ENCODE measurements at regions not wholly inside any gene's neighbourhood (a gene's known extent, or its start where the extent isn't known, plus 50 kb on each side); places are given as distances from the start of the nearest gene placed in this dataset.

DNA sequence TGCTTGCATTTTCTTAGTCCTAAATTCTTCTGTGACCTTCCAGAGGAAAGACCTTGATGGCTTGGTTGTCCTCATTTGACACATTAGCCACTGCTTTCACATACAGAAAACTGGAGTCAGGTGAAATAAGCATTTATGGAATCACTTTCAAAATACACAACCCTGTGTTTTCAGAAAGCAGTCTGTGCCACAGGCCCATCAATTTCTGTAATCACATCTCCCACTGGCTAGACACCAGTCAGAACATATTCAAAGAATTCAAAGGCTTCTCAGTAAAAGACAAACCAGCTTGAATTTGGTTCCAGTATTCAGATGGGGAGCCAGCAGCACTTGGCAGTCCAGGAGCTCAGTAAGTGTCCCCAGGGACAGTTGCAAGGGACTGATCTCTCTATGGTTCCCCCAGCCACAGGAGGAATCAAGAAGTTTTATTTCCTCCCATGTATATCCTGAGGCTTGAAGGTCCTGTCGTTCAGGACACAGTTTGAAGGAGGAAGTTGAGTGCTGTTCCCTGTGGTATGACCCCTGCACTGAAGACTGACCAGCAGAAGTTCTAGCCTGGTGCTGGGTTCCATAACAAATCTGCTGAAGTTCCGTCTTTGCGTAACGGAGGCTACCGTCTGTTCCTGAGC, 214.3 kb downstream of the FOXO1 start:
- no peak for DNase-seq (ENCODE audit: low read depth in 2 of 2)

DNA sequence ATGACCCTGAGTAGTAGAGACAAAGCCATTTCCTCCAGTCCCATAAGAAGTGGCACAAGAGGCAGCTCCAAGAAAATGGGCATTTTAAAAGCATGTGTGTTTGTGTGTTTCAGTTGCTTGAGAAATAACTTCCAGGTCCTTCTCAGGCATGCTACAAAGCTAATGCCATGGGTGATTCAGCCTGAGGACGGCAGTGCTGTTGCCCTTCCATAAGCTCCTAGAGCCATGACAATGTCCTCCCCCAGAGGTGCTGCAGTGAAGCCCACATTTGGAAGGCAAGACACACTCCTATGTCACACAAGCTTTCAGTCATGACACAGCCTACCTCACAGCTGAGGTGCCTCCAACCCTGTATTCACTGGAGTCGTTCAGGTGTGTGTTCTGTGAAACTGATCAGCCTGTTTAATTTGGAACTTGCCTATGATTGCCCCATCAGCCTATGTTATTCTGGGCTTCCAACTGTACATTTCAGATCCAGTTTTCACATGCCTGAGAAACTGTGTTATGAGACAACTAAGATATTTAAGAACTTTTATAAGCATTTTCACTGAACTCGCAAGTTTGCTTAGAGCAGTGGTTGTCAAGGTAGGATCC, 213.6 kb downstream of the FOXO1 start:
- no peak for DNase-seq (ENCODE audit: low read depth in 2 of 2)

DNA sequence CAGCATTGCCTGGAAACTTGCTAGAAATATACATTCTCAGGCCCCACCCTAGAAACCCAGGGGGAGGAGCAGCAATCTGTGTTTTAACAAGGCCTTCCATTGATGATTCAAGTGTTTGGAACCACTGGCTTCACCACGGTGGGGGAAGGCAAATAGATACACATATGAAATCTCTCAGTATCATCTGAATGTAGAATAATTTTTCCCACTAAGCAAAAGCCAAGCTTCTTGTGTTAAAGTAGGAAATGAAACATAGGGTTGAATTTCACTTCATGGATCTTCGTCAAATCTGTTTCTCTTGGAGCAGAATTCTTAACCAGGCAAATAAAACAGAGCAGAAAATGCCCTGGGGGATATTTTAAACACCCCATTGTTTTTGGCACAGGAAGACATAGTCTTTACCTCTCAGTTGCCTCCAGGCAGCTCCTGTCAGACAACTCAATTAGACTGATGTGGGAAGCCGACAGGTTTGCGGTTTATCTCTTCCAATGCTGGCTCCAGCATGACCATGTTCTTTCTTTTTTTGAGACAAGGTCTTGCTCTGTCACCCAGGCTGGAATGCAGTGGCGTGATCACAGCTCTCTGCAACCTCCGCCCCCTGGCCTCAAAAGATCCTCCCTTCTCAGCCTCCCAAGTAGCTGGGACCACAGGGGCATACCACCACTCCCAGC, 213.0 kb downstream of the FOXO1 start:
- DNase-seq (ENCODE audit: low read depth in 2 of 2) = no peak

DNA sequence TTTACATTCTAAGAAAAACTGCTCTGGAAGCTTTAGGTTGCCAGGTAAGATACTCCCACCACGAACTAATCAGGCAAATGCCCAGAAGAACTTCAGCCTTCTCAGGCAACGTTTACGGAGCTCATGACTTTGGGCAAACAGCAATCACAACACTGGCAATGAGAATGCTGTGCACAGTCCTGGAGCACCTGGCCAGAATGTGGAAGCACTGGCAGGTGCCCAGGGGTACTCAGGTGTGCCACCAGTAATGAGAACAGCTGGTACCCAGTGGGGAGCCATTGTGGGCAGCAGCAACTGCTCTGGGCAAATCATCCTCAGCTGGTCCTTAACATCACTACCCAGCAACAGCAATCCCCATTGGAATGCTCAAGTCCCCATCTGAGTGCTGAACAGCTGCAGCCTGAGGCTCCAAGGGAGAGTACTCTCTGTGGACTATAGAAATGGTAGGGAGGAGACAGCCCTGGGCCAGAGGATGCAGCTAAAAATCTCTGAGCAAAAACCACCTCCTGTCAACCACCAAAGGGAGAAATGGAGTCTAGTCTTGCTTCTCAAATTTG, 210.0 kb downstream of the FOXO1 start:
- no peak for DNase-seq (ENCODE audit: low read depth in 2 of 2)

DNA sequence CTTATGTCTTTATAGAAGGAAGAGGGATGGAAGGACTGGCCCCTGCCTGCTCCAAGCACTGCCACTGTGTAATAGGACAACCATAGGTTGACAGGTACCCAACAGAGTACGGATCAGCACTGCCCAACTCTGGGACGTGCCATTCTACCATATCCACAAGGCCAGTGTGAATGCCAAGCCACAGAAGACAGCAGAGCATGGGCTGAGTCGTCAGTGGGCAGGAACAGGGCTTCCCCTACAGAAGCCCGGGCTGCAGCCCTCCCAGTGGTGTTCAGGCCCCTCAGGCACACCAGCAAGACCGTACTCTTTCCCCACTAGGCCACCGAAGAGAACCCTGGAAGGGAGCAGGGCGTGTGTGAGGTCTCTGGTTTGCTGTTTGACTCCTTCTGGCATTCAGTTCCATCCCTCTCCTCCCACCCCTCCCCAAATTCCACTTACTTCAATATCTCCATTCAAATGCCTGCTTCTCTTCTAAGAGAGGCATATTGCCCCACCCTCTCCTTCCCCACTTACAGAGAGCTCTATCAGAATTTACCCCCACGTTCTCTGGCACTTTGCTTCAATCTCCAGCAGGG, 209.4 kb downstream of the FOXO1 start:
- DNase-seq (ENCODE audit: low read depth in 2 of 2) = no peak

DNA sequence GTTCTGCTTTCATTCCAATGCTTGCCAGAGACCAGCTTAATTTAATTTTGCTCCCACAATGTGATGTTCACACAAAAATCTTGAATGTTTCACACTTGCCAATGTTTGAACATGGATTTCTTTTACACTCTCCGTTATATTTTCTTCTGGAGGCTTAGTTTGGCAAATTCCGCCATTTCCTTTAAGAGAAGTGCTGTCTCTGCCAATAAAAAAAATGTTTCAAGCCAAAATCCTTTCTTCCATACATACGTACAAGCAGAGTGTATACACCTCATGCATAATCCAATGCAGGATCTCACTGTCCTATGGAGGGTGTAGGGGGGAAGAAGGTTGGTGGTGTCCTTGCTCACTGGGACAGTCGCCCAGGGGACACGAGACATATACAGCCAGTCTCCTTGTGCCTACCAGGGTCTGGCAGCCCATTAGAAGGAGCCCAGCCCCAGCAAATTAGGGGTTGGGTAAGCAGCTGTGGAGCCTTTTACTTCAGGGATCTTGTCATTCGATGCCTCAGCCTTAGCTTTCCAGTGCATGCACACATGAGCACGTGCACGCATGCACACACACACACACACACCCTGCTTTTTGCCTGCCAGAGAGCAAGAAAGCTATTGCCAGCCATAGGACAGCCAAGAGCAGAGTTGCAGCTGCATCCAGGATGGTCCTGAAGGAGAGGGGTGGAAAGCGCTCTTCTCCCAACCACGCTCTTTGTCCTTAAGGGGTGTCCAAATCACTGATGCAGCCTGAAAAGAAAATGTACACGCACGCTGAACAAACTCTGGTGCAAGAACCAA, 208.3 kb downstream of the FOXO1 start:
- DNase-seq (ENCODE audit: low read depth in 2 of 2) = no peak

DNA sequence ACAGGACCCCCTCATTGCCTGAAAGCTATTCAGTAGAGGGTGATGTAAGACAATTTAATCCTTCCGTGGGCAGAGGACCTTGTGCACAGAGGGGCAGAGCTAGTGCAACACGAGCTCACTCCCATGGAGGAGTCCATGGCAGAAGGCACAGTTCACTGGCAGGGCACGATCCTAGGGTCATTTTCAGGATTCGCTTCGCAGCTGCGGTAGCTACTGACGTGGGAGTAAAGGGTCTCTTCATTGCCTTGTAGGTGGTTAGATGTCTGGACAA, 207.8 kb downstream of the FOXO1 start:
- no peak for DNase-seq (ENCODE audit: low read depth in 2 of 2)

DNA sequence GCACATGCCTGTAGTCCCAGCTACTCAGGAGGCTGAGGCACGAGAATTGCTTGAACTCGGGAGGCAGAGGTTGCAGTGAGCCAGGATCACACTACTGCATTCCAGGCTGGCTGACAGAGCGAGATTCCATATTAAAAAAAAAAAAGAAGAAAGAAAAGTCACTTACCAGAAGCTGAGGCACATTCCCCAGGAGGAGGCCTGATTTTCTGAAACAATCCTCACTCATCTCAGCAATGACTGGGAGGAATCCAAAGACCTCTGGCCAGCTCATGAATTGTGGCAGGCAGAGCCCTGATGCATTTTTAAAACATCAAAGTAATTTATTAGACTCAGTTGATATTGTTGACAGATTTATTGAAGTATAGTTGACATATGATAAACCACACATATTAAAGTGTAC, 206.3 kb downstream of the FOXO1 start:
- DNase-seq (ENCODE audit: low read depth in 2 of 2) = no peak

DNA sequence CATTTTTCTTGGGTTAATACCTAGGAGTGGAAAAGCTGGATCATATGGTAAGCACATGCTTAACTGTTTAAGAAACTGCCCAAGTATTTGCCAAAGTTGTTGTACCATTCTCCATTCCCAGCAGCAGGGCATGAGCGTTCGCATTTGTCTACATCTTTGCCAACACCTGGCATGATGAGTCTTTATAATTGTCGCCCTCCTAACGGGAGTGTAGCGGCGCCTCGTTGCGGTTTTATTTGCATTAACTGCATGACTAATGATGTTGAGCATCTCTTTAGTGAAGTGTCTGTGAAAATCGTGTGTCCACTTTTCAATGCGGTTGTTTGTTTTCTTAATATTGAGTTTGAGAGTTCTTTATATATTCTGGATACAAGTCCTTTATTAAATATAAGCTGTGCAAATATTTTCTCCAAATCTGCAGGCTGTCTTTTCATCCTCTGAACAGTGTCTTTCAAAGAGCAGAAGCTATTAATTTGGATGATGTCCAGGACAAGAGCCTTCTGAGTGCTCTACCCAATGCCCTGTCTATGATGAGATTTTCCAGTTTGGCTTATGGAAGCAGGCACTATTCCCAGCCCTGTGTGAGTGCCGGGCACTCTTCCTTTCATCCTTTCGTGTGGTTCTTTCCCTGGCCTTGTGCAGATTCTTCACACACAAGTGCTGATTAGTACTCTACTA, 202.0 kb downstream of the FOXO1 start:
- DNase-seq (ENCODE audit: low read depth in 2 of 2) = no peak

DNA sequence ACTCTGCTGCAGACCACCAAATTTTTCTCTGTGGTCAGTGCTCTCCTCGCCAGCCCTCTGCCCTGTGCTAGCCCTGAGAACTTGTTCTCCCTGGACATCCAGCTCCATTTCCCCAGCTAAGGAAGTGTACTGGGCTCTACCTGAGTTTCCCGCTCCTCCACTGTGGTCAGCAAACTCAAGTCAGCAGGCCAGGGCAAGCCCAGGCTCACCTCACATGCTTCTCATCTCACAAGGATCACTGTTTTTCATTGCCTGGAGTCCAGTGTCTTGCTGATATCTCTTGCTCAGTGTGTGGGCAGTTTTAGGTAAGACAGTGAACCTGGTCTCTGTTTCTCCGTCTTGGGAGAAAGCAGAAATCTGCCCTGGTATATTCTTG, 201.4 kb downstream of the FOXO1 start:
- DNase-seq (ENCODE audit: low read depth in 2 of 2) = no peak

DNA sequence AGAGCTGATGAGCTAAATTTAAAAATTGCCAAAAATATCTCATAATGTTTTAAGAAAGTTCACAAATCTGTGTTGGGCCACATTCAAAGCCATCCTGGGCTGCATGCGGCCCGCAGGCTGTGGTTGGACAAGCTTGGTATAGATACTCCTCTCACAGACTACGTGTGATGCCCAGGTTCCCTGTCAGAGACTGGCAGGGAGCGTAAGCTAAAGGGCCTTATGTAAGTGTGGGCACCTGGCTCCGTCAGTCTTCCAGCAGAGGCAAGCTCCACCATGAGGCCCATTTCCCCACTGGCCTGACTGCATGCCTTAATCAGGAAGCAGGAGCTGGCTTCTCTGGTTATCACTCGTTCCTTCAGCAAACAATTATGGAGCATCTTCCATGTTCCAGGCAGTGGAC, 200.2 kb downstream of the FOXO1 start:
- no peak for DNase-seq (ENCODE audit: low read depth in 2 of 2)

DNA sequence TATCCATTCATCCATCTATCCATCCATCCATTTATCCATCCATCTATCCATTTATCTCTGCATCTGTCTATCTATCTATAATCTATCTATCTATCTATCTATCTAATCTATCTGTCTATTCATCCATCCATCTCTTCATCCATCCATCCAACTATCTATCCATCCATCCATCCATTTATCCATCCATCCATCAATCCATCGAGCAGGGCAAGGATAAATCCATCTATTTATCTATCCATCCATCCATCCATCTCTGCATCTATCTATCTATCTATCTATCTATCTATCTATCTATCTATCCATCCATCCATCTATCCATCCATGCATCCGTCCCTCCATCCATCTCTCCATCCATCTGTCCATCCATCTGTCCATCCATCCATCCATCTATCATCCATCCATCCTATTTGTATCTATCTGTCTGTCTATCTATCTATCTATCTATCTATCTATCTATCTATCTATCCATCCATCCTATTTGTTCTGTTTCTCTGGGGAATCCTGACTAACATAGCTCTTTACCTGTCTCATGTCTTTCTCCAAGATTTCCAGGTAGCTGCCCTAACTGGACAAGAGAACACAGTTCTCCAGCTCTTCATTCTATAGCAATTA, 198.1 kb downstream of the FOXO1 start:
- DNase-seq (ENCODE audit: low read depth in 2 of 2) = no peak

DNA sequence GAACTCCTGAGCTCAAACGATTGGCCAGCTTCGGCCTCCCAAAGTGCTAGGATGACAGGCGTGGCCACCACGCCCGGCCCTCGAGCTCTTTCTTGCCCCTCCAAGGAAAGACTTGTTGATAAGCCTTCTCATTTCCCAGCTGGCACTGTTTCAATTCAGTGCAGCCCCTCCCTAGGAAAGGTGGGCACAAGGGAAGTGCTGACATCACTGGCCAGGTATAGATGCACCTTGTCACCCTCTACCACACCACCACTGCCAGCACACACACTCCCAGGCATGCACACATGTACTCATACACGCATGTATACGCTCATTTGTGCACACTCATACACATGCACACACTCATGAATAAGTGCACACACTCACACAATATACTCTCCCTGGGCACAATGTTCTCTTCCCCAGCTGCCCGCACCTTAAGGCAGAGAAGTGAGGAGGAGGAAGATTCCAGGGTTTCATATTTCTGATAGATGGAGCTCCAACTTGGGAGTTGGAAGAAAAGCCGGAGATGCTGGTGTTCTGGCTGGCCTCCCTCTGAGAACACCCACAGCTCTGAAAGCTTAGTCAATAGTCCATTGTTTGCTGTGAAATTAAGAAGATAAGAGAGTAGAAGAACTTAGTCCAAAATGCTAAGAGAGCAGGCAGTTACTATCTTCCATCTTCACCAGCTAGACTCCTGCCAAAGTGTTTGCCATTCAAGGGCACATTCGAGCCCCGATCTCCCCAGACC, 196.7 kb downstream of the FOXO1 start:
- no peak for DNase-seq (ENCODE audit: low read depth in 2 of 2)

DNA sequence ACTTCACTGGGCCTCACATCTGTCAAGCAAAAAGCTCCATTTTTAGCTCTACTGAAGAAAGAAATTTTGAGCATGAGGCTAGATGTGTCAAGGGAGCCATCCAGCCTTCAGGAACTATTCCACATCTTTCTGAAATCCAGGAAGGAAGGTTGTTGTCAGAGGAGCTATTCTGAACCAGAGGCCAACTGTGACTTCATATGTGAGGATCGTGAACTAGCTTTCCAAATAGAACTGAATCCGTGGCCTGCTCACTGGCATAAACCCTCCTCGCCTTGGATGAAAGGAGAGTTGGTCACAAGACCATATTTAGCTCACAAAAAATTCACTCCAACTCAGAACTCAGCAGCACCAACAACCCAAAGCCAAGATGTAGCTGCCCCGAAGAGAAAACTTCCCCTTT, 195.8 kb downstream of the FOXO1 start:
- no peak for DNase-seq (ENCODE audit: low read depth in 2 of 2)

DNA sequence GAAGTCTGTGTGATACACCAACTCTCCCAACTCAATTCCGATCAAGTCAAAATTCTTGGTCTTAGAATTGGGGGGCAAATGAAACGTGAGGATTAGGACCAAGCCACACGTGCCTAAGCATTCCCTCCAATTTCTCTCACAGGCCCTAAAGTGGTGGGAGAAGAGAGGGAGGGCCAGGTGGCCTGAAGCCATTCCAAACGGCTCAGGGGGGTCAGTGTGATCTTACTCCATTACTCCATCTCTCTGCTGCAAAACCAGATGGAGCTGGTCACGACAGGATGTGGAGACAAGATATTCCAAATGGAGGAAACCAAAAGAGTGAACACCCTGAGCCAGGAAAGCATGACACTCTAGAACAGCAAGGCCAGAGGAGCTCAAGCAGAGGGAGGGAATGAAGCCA, 195.4 kb downstream of the FOXO1 start:
- no peak for DNase-seq (ENCODE audit: low read depth in 2 of 2)

DNA sequence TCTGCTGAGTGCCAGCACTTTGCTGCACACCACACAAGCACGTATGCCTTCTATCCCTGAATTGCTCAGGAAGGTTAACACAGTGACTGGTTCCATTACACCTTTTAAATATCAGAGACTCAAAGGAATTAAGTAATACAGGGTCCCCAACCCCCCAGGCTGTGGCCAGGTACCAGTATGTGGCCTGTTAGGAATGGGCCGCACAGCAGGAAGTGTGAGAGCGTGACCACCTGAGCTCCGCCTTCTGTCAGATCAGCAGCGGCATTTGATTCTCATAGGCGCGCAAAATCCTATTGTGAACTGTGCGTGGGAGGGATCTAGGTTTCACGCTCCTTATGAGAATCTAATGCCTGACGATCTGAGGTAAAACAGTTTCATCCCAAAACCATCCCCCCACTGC, 194.5 kb downstream of the FOXO1 start:
- DNase-seq (ENCODE audit: low read depth in 2 of 2) = no peak

DNA sequence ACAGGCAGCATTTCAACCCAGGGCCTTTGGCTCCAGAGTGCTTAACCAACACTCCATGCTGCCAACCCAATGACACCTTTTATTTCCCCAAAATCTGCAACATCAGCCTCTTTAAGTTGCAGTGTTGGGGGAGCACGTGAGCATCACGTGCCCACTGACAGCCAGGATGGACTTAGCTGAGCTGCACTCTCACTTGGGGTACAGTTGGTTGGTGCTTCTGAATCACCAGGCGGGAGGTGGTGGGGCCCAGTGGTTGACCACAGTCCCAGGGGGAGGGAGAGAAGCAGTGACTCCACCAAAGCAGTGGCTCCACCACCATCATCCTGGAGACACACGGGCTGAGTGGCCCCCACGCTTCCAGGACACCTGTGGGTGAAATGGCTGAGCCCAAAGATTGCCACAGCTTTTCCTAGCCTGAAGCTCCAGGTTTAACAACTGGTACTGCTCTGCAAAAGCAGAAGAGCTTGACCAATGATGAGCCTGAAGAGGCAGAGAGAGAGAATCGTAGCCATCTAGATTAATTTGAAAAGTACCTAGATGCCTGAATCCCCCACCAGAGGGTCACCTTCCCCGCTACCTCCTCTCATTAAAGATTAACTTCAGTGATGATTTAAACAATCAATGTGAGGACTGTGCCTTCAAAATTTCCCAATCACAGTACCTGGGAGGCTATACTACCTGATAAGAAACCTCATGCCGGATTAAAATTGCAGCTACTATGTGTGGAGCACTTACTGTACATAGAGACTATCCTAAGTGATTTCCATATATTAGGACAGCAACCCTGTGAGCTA, 193.8 kb downstream of the FOXO1 start:
- no peak for DNase-seq (ENCODE audit: low read depth in 2 of 2)

DNA sequence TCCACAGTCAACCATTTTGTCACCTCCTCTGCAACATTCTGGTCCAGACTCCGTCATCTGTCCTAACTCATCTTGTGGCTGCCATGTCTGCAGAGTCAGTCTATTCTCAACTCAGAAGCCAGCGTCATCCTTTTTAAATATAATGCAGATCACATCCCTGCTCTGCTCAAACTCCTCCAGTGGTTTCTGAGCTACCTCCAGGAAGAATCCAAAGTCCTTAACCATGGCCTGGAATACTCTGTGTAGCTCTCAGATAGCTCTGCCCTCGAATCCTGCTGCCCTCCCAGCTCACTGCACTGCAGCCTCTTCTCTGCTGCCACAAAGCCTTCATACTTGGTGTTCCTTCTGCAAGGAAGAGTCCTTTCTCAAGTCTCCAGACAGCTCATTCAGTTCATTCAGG, 190.8 kb downstream of the FOXO1 start:
- DNase-seq (ENCODE audit: low read depth in 2 of 2) = no peak

DNA sequence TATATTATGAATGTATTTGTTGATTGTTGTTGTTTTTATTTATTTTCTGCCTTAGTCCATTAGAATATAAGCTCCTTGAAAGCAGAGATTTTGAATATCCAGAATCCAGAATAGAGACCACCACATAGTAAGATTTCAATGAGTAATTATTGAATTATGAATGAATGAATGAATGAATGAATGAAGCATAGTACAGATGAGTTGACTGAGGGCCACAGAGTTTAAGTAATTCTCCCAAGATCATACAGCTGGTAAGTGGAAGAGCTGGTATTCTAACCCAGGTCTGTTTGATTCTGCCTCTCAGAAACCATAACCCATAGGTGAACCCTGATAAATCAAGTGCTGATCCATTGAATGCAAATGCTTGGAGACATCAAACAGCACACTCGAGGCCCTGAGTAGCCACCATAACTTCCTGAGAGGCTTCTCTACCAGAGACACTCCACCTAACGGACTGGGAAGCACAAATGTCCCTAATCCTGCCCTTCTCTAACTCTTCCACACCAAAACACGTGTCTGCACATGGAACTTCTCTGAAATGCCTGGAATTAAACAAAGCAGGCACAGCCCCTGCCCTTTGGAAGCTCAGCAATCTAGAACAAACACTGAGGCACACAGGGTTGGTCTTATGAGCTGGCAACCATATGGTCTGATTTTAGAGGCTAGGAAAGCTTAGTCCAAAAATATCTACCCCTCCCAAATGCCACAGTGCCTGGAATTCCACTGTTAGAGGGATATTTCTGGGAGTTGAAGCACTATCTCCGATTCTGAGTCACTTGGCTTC, 190.1 kb downstream of the FOXO1 start:
- no peak for DNase-seq (ENCODE audit: low read depth in 2 of 2)

All from stimulated activated CD8-positive, alpha-beta memory T cell treated with anti-CD3 and anti-CD28 coated beads, Interleukin-7, amount 100 ng/mL, for 4 hours (primary cell).